ENCODE measurements at regions not wholly inside any gene's neighbourhood (a gene's known extent, or its start where the extent isn't known, plus 50 kb on each side); places are given as distances from the start of the nearest gene placed in this dataset.

GRCh38 chr5:3199962-3200755 lies 395.5 kb upstream of the IRX1 start:
- no peak for DNase-seq (ENCODE audit: low spot score)

- DNase-seq (ENCODE audit: low spot score): no peak
These were observed 397.6 kb upstream of the IRX1 start for GRCh38 chr5:3198074-3198449.

- no peak for DNase-seq (ENCODE audit: low spot score)
These were observed 398.1 kb upstream of the IRX1 start for GRCh38 chr5:3197304-3198073.

GRCh38 chr5:3195994-3196393 lies 399.6 kb upstream of the IRX1 start:
- no peak for DNase-seq (ENCODE audit: low spot score)

GRCh38 chr5:3194684-3195083 lies 400.9 kb upstream of the IRX1 start:
- no peak for DNase-seq (ENCODE audit: low spot score)

GRCh38 chr5:3194271-3194670 lies 401.4 kb upstream of the IRX1 start:
- DNase-seq (ENCODE audit: low spot score): no peak

GRCh38 chr5:3191585-3191984 lies 404.0 kb upstream of the IRX1 start:
- no peak for DNase-seq (ENCODE audit: low spot score)

GRCh38 chr5:3190930-3191329 lies 404.7 kb upstream of the IRX1 start:
- DNase-seq (ENCODE audit: low spot score): no peak

- no peak for DNase-seq (ENCODE audit: low spot score)
These were observed 405.2 kb upstream of the IRX1 start for GRCh38 chr5:3190433-3190832.

- no peak for DNase-seq (ENCODE audit: low spot score)
These were observed 407.7 kb upstream of the IRX1 start for GRCh38 chr5:3187771-3188425.

GRCh38 chr5:3186736-3187405 lies 408.8 kb upstream of the IRX1 start:
- no peak for DNase-seq (ENCODE audit: low spot score)

GRCh38 chr5:3186156-3186555 lies 409.5 kb upstream of the IRX1 start:
- DNase-seq (ENCODE audit: low spot score): no peak

- DNase-seq (ENCODE audit: low spot score): no peak
These were observed 410.1 kb upstream of the IRX1 start for GRCh38 chr5:3185488-3185887.

GRCh38 chr5:3182133-3182876 lies 413.3 kb upstream of the IRX1 start:
- DNase-seq (ENCODE audit: low spot score): no peak

- no peak for DNase-seq (ENCODE audit: low spot score)
These were observed 414.0 kb upstream of the IRX1 start for GRCh38 chr5:3181671-3182070.

GRCh38 chr5:3180636-3181035 lies 415.0 kb upstream of the IRX1 start:
- DNase-seq (ENCODE audit: low spot score): no peak

- no peak for DNase-seq (ENCODE audit: low spot score)
These were observed 416.4 kb upstream of the IRX1 start for GRCh38 chr5:3179220-3179619.

- DNase-seq (ENCODE audit: low spot score): peak; percentile 82
These were observed 418.3 kb upstream of the IRX1 start for GRCh38 chr5:3177338-3177737.

- no peak for DNase-seq (ENCODE audit: low spot score)
These were observed 420.2 kb upstream of the IRX1 start for GRCh38 chr5:3175416-3175815.

- DNase-seq (ENCODE audit: low spot score): no peak
These were observed 416.0 kb upstream of the IRX2 start for GRCh38 chr5:3167473-3167872.

GRCh38 chr5:3163626-3164025 lies 412.1 kb upstream of the IRX2 start:
- no peak for DNase-seq (ENCODE audit: low spot score)
